Glutamatergic neuron (in vitro differentiated cells): ENCODE measurements at regions not wholly inside any gene's neighbourhood (a gene's known extent, or its start where the extent isn't known, plus 50 kb on each side); places are given as distances from the start of the nearest gene placed in this dataset.

ENCODE experiments used
- DNase-seq: peaks from one replicate; pipeline ENCODE4 v3.0.0; 2022
- H3K27ac Mint-ChIP-seq: one replicate; pipeline ENCODE4 v1.8.0; 2020; ENCODE audit warnings: mild to moderate bottlenecking, mixed read lengths, inconsistent platforms; ENCODE audit not compliant: unreplicated experiment
- H3K27me3 Mint-ChIP-seq: one replicate; pipeline ENCODE4 v1.8.0; 2020; ENCODE audit warnings: mild to moderate bottlenecking, moderate library complexity, mixed read lengths, inconsistent platforms; ENCODE audit not compliant: unreplicated experiment
- H3K36me3 Mint-ChIP-seq: one replicate; pipeline ENCODE4 v1.8.0; 2020; ENCODE audit warnings: mild to moderate bottlenecking, mixed read lengths, inconsistent platforms; ENCODE audit not compliant: unreplicated experiment
- H3K4me1 Mint-ChIP-seq: one replicate; pipeline ENCODE4 v1.8.0; 2020; ENCODE audit warnings: mild to moderate bottlenecking, low read depth, mixed read lengths, inconsistent platforms; ENCODE audit not compliant: unreplicated experiment
- H3K4me3 Mint-ChIP-seq: one replicate; pipeline ENCODE4 v1.8.0; 2020; ENCODE audit warnings: mild to moderate bottlenecking, mixed read lengths, inconsistent platforms; ENCODE audit not compliant: unreplicated experiment
- H3K9me3 Mint-ChIP-seq: one replicate; pipeline ENCODE4 v1.8.0; 2020; ENCODE audit warnings: mild to moderate bottlenecking, moderate library complexity, mixed read lengths, inconsistent platforms; ENCODE audit not compliant: unreplicated experiment
- CTCF ChIP-seq: fragments of 200-600 bp; sonication (generic); IDR thresholded peaks from one replicate; pipeline ENCODE4 v1.5.0; 2021; ENCODE audit not compliant: partially characterized antibody, unreplicated experiment

- TF ChIP-seq CTCF = no peak
- no peaks in the 10 kb centered on the region for H3K36me3 Mint-ChIP-seq
- H3K4me1 Mint-ChIP-seq = peaks cover 1% of the 10 kb centered on the region
- H3K4me3 Mint-ChIP-seq = no peak overlapping the region
- no peaks in the 10 kb centered on the region for H3K27me3 Mint-ChIP-seq
- no peak overlapping the region for H3K27ac Mint-ChIP-seq
- no peak for DNase-seq
- H3K9me3 Mint-ChIP-seq = no peaks in the 10 kb centered on the region
Observed at GRCh38 chr7:53302496-53303246, 267.2 kb downstream of the POM121L12 start.

GRCh38 chr7:53303781-53304180, 268.3 kb downstream of the POM121L12 start:
- H3K27me3 Mint-ChIP-seq = no peaks in the 10 kb centered on the region
- TF ChIP-seq CTCF = no peak
- H3K4me1 Mint-ChIP-seq = peaks cover 1% of the 10 kb centered on the region
- no peaks in the 10 kb centered on the region for H3K9me3 Mint-ChIP-seq
- no peaks in the 10 kb centered on the region for H3K36me3 Mint-ChIP-seq
- H3K4me3 Mint-ChIP-seq = no peak overlapping the region
- DNase-seq = no peak
- no peak overlapping the region for H3K27ac Mint-ChIP-seq

- H3K4me1 Mint-ChIP-seq = peaks cover 11% of the 10 kb centered on the region
- no peak for DNase-seq
- H3K27ac Mint-ChIP-seq = no peak overlapping the region
- H3K9me3 Mint-ChIP-seq = no peaks in the 10 kb centered on the region
- no peaks in the 10 kb centered on the region for H3K36me3 Mint-ChIP-seq
- H3K4me3 Mint-ChIP-seq = no peak overlapping the region
- no peak for TF ChIP-seq CTCF
- H3K27me3 Mint-ChIP-seq = no peaks in the 10 kb centered on the region
Observed at GRCh38 chr7:53306846-53307245, 271.4 kb downstream of the POM121L12 start.

- no peak overlapping the region for H3K27ac Mint-ChIP-seq
- H3K4me1 Mint-ChIP-seq = peaks cover 15% of the 10 kb centered on the region
- no peaks in the 10 kb centered on the region for H3K9me3 Mint-ChIP-seq
- no peaks in the 10 kb centered on the region for H3K36me3 Mint-ChIP-seq
- TF ChIP-seq CTCF = no peak
- DNase-seq = peak; percentile 24
- H3K4me3 Mint-ChIP-seq = no peak overlapping the region
- H3K27me3 Mint-ChIP-seq = no peaks in the 10 kb centered on the region
Observed at GRCh38 chr7:53311205-53311604, 275.8 kb downstream of the POM121L12 start.

- peaks cover 12% of the 10 kb centered on the region for H3K4me1 Mint-ChIP-seq
- no peak for DNase-seq
- no peak overlapping the region for H3K27ac Mint-ChIP-seq
- no peak for TF ChIP-seq CTCF
- H3K36me3 Mint-ChIP-seq = no peaks in the 10 kb centered on the region
- no peak overlapping the region for H3K4me3 Mint-ChIP-seq
- H3K27me3 Mint-ChIP-seq = no peaks in the 10 kb centered on the region
- no peaks in the 10 kb centered on the region for H3K9me3 Mint-ChIP-seq
Observed at GRCh38 chr7:53315981-53316380, 280.5 kb downstream of the POM121L12 start.
